GM18520 (cell line): ENCODE measurements at regions not wholly inside any gene's neighbourhood (a gene's known extent, or its start where the extent isn't known, plus 50 kb on each side); places are given as distances from the start of the nearest gene placed in this dataset.

Experiments used
- ATAC-seq: cut with Tn5 transposase; IDR thresholded peaks from one replicate; pipeline ENCODE4 v1.9.1; 2021; ENCODE audit not compliant: unreplicated experiment

DNA sequence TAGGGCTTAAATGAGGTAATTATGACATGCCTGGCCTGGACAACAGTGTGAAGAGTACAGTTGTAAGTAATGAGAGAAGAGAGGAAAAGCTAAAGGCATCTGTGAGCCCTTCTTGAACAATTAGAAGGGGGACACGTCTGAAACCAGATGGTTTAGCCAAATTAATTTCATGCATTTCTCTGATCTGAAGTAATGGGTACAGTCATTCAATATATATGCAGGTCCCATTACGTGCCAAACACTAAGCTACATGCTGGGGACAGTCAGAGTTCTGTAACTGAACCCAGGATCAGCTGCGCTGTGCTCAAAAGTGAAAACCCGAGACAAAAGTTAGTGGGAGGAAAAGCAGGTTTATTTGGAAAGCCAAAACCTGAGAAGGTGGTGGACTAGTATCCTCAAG lies 207.2 kb upstream of the TMTC1 start:
- ATAC-seq: no peak

DNA sequence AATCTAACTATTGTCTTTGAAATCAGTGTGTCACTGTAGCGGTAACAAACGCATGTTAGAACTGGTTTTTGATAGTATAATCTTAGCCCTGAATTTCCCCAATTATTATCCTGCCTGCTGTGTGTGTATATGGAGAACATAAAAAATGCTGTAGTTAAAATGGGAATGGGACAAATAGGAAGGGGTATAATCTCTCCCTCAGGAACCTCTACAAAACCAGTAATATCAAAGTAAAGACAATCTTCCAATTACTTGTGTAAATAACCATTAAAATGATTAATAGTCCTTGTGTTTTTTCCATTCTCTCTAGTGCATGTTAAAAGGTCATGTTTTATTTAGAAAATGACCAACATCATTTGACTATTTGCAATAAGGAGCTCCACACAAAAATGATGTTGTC lies 200.1 kb upstream of the TMTC1 start:
- ATAC-seq: no peak

DNA sequence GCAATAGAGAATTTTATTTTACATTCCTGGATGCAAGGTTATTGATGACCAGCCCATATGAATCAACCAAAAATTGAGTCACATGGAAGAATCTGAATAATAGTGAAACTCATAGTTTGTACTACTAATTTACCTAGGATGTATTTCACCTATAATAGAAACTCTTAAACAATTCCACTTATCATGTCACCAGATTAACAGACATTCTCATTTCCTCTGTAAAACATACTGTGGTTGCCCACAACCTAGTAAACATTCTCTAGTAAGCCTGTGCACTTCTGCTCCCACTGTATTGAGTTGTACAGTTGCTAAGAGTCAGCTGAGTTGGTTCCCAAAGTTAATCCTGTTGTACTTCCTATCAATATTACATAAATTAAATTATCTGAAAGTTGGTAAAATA lies 196.6 kb upstream of the TMTC1 start:
- ATAC-seq: no peak

DNA sequence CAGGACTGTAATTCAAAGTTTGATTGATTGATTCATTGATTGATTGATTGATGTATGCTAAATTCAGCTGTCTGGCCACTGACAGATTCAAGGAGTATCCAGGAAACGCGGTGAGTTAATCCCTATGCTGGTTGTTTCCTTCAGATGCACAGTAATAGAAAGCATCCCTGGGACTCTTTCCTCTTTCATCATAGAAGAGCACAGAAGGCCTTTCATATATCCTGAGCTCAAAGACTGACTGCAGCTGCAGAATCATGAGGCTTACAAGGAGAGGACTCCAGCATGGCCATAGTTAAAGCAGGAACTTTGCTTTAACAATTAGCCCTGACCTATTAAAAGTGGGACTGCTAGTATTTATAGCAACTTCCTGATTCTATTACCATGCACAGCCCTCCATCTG lies 187.7 kb upstream of the TMTC1 start:
- no peak for ATAC-seq

DNA sequence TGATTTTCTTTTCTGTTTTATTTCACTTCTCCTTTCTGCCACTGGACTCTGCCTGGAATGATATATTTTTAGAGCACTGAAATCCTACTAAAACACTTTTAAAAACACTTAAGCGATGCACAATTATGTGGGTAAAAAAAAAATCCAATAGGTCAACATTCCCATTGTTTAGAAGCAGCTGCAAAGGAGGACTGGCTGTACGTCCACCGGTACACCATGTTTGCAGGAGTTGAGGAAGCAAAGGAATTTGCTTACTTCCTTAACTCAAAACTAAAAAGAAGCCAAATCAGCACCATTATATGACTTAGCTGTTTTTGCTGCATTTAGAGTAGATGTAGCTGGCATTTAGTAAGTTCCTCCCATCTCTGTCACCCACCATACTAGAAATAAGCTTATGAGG lies 186.8 kb upstream of the TMTC1 start:
- no peak for ATAC-seq

DNA sequence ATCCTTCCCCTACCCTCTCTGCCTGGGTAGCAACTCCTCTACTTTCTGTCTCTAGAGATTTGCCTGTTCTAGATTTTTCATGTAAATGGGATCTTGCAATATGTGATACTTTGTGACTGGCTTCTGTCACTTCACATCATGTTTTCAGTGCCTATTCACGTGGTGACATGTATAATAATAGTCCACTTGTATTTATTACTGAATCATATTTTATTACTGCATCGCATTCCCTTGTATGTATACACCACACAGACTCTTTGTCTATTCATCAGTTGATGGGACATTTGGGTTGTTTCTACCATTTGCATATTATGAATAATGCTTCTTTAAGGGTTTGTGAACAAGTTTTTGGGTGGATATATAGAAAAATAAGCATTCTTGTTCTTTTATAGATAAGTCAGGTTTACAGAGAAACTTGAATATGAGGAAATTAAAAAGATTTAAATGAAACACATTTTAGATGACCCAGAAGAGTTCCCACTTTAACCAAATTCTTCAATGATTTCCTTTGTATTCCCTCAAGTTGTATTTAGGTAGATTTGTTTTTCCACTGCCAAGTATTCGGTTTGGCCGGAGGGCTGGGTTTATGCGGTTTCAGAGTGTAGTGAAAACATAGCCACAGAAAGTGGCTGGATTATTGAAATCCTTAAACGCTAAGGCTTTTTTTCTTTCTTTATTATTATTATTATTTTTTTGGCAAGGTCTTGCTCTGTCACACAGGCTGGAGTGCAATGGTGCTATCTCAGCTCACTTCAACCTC lies 178.7 kb upstream of the TMTC1 start:
- no peak for ATAC-seq

DNA sequence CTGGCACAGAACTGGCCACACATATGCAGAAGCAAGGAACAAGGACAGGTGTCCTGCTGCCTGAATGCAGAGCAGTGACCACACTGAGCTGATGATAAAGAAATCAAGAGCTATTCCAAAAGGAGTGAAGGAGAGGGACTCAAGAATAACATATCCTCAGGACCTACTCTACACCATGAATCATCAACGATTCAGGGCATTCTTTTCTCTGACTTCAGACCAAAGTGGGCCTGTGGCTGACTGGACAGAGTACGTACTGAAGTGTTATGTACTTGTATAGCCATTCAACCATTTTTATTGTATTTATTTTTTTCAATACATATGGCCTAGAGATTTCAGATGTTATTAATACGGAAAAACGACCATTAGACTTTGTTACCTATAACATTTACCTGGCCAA lies 177.5 kb upstream of the TMTC1 start:
- ATAC-seq: no peak

DNA sequence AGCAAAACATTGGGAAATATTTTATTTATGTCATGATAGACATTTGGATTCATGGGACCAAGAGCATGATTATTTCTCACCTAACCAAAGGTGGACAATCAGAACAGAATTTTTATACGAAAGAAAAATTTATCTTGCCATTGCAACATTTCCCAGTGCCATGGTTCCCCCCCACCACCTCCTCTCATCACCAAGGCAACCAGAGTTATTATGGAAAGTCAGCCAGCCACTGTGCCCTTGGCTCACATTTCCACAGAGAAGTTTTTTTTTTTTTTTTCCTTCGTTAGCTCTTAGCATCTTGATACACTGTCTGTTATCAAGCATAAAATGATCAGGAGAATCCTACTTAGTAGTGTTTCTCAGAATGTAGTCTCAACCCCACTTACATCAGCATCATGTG lies 176.4 kb upstream of the TMTC1 start:
- ATAC-seq: no peak

DNA sequence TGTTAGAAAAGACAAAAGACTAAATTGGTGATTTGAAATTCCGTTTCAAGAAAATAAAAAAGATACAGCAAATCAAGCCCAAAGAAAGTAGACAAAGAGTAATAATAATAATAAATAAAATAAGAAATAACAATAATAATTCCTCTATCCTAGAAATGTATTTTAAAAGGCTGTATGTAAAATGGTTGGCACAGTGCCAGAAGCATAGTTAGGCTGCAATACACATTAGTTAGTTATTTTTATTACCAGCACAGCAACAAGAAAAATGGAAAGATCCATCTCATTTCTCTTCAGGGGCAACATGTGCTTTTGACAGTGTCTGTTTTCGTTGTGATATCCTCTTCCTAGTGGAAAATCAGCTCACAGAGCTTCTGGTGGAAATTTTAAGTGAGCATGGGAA lies 174.1 kb upstream of the TMTC1 start:
- no peak for ATAC-seq

DNA sequence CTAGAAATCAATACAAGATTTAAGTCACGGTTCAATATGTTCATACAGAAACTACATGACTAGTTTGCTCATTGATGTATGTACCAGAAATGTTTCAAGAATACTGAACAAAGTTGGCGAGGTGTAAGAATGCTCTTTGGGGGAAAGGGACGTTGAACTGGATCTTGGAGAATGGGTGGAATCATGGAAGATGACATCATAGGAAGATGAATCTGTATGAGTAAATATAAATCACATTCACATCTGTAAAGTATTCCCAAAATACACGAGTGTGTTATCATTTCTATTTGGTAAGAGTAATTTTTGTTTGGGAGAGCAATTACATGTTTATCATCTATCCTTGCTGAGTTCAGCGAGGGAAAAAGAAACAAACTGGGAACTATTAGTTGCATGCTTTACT lies 162.2 kb upstream of the TMTC1 start:
- no peak for ATAC-seq

DNA sequence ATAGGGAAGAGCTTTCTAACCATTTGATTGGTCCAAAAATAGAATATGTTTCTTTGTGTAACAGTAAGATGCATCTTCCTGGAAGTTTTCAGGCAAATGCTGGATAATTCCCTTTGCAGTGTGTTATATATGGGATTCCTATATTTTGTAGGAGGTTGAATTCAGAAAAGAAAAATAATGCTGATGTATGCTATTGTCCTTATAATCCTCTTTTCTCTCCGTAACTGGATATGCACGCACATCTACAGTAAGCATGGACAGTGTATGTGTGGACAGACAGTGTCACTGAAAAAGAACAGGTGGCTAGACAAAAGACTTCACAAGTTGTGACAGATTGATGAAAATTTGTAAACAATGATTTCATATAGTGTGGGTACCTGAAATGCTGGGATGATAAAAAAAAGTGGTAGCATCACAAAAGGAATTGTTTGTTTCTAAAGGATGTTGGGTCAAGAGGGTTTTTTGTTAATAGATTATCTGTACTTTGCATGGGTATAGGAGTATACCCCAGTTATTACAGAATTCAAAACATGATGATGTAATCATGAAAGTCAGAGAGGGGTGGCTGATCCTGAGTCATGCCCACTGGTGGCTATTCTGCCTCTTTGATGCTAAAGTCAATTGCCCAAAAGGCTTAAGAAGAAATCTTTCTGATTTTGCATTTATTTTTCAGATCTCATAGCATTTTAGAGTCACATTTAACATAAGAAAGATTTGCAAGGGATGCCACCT lies 160.7 kb upstream of the TMTC1 start:
- ATAC-seq: no peak

DNA sequence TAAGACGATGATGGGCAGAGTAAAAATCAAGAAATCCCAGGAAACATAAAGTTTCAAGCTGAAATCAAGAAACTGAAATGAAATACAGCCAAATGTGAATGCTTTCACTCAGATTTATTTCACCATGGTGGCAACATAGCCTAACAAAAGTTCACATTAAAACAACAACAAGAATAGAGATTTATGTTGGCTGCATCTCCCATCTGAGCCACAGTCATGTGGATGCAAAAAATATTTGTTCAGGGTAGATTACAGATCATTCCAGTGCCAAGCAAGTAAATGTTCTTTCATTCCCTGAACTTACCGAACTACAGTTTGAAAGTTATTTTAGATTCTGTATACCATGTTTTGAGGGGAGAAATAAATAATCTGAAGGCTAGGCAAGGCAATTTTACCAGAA lies 159.9 kb upstream of the TMTC1 start:
- ATAC-seq: no peak

DNA sequence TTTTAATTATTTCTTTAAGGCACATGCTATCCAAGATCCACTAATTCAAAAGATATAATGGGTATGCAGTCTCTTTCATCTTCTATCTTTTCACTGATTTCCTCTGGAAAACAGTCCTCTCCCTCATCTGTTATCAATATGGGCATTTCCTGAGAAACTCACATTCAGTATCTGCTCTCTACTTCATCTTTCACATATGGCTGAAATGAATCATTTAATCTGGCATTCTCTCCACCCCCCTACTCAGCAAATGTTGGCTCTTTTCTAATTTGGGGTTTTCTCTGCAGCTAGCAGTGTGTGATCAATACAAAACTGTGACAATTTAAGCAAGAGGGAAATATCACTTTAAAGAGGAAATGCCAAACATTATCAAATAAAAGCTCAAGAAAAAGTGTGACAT lies 157.1 kb upstream of the TMTC1 start:
- ATAC-seq: no peak

DNA sequence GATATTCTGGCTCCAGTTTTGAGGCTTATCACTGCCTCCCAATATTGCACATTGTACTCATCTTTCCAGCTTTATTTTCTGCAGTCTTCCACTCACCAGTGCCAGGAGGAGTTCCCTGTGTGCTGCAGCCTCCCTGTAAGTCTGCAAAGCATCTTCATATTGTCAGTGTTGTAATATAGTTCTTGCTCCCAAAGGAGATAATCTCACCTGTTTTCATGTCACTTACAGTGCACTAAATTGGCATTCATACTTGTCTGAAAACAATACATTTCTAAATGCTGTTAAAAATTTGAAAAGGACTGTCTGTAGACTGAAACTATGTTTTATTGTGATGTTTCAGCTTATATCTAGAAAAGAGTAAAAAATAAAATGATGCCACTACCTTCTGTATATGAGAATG lies 146.8 kb upstream of the TMTC1 start:
- ATAC-seq: no peak

DNA sequence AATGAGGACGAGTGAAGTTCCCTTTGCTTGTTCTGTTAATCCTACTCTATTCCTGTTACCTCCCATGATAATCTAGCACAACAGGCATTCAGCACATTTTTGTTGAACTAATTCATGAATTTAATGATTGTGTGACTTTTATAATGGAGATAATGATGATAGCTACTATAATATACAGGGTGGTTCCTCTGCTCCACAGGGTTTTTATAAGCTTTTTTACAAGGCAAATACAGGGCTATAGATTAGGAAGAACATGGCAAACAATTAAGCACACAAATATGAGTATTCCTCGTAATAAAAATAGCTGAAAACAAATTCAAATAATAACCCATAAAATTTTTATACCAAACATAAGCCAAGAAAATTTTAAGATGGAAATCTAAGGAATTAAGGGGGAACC lies 145.6 kb upstream of the TMTC1 start:
- no peak for ATAC-seq

DNA sequence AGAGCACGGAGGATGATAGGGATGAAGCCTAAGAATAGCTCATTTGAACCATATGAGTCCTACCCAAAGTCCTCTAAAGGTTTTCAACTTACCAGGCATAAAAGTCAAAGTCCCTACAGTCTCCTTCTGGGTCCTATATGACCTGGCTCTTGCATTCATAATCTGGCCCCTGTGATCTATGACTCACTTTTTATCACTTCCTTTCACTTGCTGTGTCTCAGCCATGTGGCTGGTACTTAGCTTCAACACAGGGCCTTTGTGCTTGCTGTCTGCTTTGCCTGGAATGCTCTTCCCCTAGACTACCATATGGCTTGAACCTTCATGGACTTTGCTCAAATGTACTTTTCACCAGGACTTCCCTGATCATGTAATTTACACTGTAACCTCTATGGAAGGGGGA lies 137.6 kb upstream of the TMTC1 start:
- no peak for ATAC-seq

DNA sequence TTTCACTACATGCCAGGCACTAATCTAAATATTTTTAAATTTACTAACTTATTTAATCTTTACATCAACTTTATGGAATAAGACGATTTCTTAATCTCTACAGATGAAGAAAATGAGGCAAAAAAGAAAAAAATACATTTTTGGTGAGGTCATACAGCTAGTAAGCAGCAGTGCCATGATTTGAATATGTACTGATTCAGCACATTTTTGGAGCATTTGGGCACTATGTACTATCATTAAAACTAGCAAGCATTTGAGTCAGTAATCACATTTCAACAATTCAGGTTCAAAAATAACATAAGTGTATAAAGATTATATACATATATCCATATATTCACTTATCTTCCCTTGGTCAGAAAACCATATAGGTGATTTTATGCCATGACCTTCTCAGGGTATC lies 124.4 kb upstream of the TMTC1 start:
- no peak for ATAC-seq

DNA sequence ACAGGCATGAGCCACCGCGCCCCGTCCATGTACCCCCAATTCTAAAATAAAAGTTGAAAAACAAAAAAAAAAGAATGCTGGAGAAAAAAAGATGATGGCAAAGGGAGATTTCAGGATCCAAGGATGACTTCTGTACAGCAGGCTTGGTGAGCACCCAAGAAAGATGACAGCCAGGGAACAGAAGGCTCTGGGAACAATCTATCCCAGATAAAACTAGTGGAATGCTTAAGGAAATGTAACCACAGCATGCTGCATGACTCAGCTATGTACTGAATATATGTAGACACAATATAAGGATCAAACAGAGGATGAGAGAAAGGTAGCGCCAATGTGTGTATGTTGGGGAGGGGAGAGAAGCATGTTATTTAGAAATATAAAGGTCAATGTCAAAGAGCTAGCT lies 123.7 kb upstream of the TMTC1 start:
- ATAC-seq: no peak

DNA sequence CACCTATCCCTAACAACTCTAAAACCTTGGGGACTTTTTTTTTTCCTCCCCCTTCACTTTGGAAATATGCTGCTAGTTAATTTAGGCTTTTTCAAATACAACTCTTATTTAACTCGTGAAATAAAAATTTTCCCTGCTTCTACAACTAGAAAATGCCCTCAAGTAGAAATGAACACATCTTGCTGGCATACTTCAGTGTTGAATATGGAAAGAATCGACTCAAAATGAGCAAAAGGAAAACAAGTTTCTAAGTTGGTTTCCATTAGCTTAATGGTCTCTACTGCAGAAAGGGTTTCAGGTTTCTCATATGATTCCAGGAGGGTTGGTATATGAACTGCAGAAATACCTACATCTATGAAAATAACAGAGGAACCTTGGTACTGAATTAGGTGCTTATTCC lies 118.3 kb upstream of the TMTC1 start:
- ATAC-seq: no peak

DNA sequence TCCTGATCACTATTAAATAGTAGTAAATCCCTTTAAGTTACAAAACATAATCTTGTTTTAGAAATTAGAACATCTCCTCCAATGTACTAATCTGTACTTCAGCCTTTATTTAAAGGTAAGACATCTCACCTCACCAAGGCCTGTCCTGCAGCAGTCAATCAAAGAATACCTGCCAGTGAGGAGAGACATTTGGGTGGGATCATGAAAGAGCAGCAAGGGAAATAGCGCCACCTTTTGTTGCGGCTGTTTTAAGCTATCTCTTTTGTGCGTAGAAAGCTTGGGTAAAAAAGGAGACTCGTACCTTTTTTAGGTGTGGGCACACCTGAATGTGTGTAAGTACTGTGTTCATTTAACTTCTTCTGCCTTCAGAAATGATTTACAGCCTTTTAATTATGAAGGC lies 117.8 kb upstream of the TMTC1 start:
- ATAC-seq: no peak

DNA sequence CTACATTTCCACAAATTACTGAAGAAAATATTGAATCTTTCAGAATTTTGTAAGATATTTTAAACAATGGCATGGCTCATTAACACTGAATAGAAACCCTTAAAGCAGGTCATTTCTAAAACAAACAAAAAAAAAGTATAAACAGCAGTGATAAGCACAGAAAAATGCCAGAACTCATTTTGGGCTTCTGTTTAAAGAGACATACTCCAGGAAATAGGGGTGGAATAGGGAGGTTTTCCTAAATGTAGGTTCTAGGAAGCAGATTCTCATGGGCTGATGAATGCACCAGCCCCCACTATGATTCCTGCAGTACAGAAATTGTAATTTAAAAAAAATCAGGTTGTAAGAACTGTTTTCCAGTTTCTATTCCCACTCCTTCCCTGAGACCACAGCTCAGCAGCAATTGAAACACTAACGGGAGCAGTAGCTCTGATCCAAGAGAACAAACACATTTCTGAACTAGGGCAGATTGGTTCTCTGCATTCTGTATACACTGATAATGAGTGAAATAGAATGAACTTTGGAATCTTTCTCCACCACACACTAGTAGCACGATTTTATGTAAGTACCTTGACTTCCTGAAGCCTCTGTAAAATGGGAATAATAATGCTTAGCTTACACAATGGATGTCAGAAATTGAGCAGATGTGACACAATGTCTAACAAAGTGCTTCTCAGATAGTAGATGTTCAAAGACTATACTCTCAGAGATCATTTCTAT lies 115.6 kb upstream of the TMTC1 start:
- no peak for ATAC-seq

DNA sequence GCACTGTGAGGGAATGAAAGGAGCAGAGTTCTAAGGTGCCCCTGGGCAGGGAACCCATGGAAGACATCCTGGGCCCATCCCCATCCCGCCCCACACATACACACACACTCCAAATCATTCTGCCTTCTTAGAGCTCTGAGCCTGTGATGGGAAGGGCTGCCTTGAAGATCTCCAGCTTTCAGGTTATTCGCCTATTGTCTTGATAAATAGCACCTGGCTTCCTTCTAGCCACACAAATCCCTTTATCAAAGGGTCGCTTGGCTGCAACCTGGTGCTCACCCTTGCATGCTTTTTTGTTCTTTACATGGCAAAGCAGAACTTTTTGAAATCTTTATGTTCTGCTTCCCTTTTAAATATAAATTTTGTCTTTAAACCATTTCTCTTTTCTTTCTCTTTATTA lies 112.2 kb upstream of the TMTC1 start:
- ATAC-seq: no peak
